GM21717 (cell line): ENCODE measurements at regions not wholly inside any gene's neighbourhood (a gene's known extent, or its start where the extent isn't known, plus 50 kb on each side); places are given as distances from the start of the nearest gene placed in this dataset.

ENCODE experiments used
- ATAC-seq: cut with Tn5 transposase; IDR thresholded peaks from one replicate; pipeline ENCODE4 v1.9.1; 2021; ENCODE audit warnings: mild to moderate bottlenecking, moderate library complexity; ENCODE audit not compliant: unreplicated experiment

DNA sequence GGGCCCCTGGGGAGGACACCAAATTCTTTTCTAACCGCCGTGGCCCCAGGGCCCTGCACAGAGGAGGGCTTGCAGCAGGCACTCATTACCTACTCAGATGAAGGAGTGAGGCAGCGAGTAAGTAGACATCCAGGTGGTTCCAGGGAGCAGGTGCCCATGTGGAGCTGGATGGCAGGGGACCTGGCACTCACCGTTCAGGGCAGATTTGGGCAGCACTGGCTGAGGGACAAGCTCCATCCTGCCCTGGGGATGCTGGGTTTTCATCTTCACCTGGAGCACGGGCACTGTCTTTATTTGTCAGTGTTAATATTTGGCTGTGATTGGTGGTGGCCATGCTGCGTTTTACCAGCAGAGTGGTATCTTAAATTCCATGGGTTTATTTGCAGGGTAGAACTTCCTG, 1182.7 kb downstream of the BRD1 start:
- ATAC-seq, result no peak

DNA sequence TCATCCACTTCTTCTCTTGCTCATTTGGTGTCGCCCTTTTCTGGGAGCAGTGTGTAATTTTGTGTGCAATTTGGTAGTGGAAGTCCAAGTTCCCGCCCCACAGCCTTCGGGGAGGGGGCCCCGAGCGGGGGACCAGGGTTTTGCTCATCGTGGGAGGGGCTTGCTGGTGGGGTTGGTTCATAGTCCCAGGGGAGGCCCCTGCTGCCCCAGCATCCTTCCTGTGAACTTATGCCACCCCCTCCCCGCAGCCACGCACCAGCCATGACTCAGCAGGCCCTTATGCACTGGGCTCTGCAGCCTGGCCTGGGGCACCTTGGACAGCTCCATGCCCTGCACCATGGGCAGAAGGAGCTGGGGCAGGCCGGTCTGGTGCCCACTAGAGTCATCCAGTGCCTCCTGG, 1183.6 kb downstream of the BRD1 start:
- ATAC-seq, result no peak

DNA sequence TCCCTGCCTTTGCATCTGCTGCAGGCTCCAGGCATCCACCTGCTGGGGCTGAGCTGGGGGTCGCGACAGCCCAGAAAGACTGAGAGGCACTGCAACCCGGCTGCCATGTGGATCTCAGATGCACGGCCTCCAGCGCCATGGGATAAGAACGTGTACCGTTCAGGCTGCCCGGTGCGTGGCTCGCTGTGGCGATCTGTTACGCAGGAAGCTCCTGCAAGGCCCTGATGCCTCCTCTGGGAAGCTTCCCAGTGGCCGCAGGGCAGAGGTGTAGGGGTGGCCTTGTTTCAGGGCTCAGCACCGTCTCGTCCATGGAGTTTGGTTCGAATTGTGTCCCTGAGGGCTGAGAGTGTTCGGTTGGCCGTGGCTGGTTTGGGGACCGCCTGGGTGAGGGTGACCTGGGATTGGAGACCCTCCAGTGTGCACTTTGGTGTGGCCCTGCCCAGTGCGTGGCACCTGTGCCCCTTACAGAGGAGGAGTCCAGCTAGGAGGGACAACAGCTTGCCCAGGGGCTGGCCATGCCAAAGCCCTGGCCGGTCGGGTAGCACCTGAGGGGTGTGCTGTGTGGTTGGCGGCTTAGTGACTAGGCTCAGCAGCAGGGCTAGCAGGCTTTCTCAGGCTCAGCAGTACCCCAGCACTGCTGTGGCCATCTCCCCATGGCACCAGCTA, 1184.5 kb downstream of the BRD1 start:
- ATAC-seq, result no peak

DNA sequence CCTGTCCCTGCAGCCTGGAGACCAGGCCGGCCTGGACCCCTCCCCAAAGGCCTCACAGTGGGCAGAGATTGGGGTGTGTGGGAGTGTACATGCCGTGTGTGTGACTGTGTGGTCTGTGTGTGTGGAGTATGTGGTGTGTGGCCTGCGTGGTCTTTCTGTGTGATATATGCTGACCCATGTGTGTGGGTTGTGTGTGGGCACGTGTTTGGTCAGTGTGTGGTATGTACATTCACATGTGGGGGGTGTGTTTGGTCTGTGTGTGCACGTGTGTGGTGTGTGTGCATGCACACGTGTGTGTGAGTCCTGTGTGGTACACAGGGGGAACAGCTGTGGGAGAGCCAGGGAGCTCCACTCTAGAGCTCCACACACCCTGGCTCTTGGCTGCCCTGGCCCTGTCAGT, 1185.1 kb downstream of the BRD1 start:
- ATAC-seq, result no peak

DNA sequence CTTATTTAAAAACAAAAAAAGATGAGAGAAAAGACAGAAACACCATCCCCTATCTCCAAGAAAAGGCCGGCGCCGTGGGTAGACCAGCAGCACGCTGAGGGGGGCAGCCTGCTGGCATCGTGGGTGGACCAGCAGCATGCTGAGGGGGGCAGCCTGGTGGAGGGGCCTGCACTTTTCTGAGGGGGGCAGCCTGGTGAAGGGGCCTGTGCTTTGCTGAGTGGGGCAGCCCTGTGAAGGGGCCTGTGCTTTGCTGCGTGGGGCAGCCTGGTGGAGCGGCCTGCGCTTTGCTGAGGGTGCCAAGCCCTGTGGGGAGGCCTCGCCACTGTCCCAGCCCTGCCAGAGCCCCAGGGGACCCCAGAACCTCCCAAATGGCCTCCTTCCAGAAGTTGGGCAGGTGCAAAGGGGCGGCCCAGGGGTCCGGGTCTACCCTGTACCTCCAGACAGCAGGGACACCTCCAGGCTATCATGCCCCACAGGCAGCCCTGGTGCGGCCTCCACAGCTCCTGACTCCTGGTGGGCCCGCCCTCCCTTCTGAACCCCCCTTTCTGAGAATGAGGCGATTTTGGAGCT, 1185.7 kb downstream of the BRD1 start:
- no peak for ATAC-seq

DNA sequence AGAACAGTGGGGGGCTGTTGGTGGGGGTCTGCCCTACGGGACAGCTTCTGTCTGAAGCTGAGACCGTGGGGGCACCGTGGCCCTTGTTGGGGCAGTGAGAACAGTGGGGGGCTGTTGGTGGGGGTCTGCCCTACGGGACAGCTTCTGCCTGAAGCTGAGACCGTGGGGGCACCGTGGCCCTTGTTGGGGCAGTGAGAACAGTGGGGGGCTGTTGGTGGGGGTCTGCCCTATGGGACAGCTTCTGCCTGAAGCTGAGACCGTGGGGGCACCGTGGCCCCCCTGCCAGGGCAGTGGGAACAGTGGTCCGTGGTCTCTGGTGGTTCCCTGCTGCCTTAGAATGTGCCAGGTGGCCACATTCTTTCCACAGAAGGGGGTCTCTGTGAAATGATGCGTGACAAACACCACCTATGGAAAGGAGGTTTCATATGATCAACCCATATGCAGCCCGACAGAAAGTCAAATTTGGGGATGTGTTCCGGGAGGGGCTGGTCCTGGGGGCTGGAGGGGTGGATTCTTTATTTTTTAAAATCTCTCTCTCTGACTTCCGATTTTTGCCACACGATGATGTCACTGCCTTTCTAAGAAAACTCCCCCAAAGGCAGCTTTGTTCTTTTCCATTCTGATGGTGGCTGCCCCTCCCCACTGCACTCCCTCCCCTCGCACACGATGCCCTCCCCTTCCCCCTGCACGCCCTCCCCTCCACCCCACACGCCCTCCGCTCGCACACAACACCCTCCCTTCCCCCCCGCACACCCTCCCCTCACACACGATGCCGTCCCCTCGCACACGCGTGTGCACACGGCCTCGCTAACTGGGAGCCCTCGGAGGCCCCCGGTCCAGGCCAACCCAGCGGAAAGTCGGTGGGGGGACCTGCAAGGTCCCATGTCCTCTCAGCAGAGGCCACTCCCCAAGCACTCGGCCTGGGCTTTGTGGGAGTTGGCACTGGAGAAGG, 1186.5 kb downstream of the BRD1 start:
- ATAC-seq, result no peak

DNA sequence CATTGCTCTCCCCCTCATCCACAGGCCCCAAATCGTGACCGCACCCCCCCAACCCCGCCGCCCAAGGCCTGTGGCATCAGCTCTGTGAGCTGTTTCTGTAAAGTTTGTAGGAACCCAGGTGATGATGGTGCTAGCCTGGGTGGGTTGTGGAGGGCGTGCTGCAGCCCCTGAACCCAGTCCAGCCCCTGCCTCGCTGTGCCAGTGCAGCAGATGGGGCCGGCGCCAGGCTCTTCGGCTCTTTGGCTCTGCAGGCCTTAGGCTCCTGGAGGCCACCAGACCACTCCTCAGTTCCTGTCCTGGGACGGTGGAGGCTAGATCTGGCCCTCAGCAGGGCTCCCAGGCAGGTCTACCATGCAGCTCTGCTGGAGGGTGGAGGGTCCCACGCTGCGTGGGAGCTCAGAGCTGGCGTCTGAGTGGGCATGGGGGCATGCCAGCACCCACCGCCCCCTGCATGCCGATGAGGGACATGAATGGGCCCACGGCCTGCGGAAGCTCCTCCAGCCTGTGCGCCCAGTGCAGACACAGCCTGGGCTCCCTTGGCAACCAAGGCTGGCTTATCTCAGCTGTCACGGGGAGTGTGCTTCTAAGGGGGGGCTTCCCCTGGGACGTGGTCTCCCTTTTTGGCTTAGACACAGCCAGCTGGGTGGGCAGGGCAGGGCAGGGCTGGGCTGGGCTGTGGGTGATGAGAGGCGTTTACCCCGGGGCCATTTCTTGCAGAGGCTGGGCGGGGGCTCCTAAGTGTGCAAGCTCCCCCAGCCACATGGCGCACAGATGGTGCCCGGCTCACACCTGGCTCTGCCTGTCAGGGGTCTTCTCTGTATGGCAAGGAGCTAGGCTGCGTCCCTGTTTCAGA, 1187.6 kb downstream of the BRD1 start:
- ATAC-seq, result no peak

DNA sequence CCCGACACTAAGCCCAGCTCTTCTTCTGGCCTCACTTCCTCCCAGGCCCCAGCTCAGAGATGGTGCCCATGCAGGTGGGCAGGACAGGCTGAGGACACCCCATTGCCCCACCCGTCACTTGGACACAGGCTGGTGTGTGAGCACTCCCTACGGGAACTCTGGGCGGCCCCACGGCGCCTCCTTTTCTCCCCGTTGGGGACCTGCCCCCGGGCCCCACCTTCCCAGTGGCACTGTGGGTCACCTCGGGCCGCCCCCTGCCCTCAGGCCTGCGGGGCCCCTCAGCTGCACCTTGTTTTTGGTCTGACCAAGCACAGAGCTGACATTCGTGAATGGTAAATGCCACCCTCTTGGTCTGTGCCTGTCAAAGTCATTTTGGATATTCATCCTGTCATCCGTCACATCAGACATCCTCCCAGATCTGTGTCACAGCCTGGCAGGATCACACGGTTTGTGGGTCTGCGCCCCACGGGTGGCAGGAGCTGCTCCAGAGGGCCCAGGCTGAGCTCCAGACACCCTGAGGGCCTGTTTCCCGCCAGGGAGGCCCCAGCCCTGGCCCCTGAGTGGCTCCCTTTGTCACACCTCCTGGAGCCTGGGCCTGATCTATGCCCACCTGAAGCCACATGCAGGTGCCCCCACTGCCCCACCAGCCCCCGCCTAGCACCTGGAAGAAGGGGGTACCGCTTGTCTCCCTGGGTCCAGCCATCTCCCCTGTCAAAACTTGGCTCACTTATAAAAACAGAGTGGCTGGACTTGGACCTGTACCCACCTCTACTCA, 1188.5 kb downstream of the BRD1 start:
- no peak for ATAC-seq

DNA sequence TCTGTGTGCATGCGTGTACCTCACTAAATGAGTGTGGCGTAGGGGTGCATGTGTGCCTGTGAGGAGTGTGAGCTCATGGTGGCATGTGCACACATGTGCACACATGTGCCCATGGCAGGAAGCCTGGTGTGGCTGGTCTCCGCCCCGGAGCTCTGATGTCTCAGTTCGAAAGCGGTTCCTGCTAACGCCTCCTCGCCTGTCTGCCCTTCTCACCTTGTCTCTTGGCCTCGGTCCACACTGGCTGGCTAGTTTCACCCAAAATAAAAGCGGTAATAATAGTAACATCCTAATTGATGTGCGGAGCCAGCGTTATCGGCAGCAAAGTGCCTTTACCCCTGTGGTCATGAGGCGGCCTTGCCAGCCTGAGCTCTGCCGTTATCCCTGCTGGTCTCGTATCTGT, 1190.4 kb downstream of the BRD1 start:
- no peak for ATAC-seq

DNA sequence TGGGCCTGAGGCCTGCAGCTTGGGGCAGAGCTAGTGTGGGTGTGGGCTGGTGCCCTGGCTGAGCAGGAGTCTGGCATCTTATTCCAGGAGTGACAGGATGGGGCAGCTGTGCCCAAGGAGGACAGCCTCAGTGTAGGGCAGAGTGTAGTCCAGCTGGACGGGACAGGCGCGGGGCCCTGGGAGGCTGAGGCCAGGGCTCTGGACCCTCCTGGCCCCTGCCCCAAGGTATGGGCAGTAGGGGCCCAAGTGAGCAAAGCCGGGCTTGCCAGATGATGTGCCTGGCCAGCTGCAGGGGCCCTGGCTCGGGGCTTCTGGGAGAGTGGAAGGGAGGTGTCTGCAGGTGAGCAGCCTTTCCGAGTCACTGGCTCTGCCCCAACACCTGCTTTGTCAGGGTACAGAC, 1190.9 kb downstream of the BRD1 start:
- ATAC-seq, result no peak

DNA sequence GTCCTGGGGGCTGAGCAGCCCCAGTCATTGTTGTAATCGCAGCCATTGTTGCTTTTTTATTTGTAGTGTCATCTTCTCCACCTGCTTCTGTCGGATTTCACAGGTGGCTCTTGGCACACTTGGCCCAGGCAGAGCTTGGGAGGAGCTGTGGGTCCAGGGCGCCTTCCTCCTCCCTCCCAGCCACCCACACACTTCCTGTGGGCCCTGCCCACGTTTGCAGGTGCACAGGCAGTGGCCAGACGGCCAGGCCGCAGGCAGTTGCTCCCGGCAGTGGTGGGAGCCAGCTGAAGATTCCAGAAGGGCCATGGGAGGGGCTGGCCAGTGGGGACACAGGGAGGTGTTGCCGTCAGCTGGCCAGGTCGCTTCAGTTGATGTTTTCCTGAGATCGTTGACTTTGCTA, 1191.9 kb downstream of the BRD1 start:
- no peak for ATAC-seq

DNA sequence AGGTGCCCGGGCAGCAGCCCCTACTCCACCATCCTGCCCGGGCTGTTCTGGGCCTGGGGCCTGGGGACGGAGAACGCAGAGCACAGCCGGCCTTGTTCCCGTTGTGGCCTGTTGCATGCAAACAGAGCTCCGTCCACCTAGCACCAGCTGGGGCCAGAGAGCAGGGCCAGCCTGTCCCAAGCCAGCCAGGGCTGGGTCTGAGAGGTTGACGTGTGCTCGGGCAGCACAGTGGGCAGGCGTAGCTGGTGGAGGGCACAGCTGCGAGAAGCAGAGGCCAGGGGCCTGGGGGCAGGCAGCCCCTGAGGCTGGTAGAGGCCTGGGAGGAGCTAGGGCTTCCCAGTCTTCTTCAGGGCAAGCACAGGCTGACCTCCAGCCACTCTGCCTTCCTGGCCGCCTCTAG, 1192.6 kb downstream of the BRD1 start:
- no peak for ATAC-seq

DNA sequence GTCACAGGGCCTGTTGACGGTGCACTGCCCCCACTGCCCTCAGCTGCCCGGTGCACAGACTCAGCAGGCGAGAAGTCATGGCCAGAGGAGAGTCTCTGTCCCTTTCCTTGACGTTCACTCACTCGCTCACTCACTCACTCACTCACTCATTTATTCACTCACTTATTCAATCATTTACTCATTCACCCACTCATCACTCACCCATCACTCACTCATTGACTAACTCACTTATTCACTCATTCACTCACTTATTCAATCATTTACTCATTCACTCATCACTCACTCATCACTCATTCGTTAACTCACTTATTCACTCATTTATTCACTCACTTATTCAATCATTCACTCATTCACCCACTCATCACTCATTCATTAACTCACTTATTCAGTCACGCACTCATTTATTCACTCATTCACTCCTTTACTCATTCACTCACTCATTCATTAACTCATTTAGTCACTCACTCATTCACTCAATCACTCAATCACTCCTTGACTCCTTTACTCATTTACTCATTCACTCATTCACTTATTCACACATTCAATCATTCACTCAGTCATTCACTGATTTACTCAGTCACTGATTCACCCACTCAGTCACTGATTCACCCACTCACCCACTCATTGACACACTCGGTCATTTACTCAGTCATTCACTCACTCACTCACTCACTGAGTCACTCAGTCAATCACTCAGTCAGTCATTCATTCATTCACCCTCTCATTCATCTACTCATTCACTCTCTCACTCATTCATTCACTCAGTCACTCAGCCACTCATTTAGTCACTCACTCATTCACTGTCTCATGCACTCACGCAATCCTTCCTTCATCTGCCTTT, 1193.5 kb downstream of the BRD1 start:
- no peak for ATAC-seq

DNA sequence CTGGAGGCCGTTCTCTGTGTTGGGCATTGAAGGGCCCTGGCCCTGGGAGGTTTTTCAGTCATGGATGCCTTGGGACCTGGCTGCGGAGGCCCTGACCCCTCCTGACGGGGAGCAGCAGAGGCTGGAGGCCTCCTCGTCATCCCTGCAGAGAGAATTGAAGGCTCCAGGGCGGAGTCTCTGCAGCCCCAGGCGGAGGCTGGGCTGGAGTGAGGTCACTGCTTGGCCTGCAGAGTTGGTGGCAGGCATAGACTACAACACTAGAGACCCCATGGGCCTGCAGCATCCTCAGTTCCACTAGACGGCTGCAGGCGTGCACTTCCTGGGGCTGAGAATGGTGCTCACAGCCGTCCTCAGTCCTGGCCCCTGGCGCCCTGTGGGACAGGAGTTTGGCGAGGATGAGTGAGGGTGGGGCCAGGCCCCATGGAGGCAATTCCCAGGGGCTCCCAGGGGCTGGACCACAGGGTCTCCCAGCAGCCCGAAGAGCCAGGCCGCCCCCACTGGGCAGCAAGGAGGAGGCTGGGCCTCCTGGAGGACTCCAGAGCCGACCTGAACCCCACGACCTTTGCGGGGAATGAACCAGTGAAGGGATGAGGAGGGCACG, 1194.9 kb downstream of the BRD1 start:
- ATAC-seq, result no peak

DNA sequence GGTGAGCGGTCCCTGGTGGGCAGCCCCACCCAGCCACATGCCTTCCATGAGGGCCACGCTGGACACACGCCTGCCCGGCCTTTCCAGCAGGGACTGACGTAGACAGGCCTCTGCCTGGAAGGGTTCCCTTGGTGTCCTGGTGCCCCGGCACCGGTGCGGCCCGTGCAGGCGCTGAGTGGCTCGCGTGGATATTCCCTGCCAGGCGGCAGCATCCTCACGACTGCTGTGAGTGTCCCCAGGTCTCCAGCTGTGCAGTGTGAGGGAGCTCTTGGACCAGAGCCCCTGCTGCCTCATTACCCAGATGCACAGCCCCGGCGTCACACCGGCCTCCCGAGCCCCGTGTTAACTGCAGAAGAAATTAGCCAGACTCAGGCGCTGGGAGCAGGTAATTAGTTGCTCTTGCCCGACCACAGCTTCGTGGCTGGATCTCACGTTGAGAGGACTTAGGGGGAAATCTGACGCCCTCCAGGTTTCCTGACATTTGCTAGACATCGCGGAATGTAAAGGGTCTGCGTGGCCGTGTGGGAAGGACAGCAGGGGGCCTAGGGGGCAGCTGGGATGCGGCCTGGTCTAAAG, 1196.3 kb downstream of the BRD1 start:
- no peak for ATAC-seq

DNA sequence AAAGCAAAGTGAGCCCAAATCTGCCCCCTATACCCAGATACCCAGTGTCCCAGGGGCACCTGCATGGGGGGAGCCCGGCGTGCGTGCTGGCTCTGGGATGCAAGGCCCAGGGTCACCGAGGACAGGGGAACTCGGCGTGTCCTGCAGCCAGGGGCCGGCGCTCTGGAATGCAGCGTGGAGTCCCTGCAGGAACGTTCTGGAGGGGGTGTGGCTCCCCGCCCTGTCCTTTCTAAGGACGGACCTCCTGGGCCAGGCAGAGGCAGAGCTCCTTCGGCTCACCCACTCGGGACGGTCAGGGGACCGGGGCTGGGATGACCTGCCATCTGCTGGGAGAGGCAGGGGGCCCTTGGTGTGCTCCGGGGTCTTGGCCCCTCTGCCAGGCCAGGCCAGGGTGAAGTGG, 1196.8 kb downstream of the BRD1 start:
- ATAC-seq, result no peak

DNA sequence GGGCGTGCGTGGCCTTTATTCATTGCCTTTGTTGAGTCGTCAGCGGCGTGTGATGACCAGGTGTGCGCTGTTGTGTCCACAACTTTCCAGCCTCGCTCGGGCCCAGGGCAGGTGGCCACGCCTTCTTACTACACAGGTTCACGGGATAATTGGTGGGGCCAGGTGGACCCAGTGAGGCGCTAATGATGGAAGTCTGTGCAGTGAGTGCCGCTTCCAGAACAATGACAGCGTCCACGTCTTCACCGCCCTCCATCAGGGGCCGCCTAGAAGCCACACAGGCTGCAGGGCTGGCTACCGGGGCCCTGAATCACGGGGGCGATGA, 1197.3 kb downstream of the BRD1 start:
- no peak for ATAC-seq

DNA sequence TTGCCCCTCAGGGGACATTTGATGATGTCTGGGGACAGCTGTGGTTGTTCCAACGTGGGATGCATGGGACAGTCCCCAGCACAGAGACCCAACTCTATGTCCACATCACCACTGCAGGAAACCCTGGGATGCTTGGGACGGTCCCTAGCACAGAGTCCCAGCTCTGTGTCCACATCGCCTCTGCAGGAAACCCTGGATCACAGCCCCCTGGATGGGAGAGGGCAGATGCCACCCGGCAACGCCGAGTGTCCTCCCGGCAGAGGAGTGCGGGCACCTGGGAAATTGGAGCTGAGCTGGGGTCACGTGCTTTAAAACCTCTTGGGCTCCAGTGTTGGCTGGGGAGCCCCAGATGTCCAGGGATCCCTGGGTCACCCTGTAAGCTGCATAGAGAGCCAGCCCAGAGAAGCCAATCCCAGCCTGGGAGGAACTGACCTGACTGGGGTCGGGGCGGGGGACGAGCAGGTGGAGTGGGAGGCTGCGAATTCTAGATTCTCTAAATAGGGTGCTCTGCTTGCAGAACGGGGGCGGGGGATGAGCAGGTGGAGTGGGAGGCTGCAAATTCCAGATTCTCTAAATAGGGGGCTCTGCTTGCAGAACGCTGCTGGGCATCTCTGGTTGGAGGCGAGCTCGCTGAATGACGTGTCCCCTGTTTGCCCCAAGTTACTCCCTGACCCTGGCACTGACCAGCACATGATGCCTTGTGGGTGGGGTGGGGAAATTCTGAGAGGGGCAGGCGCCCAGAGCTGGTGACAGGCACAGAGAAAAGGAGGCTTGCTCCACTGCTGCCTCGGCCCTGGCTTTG, 1197.8 kb downstream of the BRD1 start:
- no peak for ATAC-seq
